NCI-H1417 (cell line): ENCODE measurements at regions not wholly inside any gene's neighbourhood (a gene's known extent, or its start where the extent isn't known, plus 50 kb on each side); places are given as distances from the start of the nearest gene placed in this dataset.
"Not testable (repeated sequence)": the region's sequence is repeated elsewhere in the genome, so short reads cannot be mapped to it uniquely, and the experiment has no call there.

Experiments used
- DNase-seq, 3 experiments: peaks; one replicate each; lab custom pipeline; 2025; lab: John Stamatoyannopoulos, UW

DNA sequence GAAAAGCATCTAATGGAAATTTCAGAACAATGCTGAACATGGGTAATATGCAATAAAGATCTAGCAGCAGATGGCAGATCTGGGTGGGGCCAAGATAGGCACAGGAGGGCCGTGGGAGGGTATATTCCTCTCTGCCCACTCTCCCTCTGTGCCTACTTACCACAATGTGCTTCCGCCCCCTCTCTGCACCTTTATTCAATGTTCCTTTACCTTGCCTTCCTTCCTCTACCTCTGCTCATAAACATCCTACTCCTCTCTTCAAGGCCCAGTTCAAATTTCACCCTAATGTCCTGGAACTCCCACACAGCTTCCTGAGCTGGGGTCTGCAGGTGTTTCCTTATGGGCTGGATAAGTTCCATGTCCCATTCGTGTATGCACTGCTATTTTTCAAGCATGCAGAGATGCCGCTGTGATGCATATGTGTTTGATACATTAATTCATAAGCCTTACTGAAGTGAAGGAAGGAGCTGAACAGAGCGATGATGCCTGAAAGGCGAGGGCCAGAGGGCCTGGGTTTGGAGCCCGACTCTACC is 65.6 kb upstream of the EDEM3 start:
- no peak for DNase-seq

DNA sequence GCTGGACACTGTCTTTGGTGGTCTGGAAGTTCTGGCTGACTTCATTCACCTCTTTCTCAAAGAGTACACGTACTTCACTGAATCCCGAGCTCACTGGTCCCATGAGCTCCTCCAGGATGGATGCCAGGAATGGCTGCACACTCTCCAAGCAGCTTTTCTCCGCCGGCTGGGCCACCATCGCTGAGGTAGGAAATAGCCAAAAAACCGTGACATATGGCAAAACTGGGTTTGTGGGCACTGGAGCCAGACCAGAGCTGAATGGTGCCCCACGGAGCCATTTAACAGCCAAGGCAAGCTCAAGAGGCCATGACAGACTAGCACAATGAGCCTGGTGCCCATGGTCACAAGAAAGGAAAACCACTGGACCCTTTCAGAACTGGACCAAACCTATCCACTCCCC is 64.0 kb upstream of the EDEM3 start:
- no peak for DNase-seq

DNA sequence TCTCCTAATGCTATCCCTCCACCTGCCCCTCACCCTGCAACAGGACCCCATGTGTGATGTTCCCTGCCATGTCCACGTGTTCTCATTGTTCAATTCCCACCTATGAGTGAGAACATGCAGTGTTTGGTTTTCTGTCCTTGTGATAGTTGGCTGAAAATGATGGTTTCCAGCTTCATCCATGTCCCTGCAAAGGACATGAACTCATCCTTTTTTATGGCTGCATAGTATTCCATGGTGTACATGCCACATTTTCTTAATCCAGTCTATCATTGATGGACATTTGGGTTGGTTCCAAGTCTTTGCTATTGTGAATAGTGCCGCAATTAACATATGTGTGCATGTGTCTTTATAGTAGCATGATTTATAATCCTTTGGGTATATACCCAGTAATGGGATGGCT is 62.3 kb upstream of the EDEM3 start:
- not testable (repeated sequence) for DNase-seq

DNA sequence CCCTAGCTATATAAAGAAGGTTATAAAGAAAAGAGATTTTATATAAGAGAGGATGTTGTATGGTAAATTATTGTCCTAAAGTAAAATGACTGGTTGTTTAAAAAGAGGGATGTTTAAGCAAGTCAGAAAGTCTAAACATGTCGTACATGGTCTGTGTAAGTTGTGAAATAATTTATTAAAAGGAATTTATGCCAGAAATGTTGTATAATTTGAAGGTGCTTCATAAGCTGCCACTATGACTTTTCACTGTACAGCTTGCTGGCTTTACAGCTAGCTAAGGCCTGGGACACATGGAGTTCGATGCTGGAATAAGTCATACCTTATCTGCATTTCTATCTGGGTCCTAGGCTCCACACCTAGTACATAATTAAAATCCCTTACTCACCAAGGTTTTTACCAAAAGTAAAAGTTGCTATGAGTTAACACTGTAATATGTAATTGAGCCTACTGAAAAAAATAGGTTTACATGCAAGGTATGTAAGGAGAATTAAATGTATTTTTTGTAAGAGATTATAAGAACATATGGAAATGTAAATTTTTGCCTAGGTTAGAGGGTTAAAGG is 59.0 kb upstream of the EDEM3 start:
- DNase-seq = peak in 1 of 3 experiments; percentile 26

DNA sequence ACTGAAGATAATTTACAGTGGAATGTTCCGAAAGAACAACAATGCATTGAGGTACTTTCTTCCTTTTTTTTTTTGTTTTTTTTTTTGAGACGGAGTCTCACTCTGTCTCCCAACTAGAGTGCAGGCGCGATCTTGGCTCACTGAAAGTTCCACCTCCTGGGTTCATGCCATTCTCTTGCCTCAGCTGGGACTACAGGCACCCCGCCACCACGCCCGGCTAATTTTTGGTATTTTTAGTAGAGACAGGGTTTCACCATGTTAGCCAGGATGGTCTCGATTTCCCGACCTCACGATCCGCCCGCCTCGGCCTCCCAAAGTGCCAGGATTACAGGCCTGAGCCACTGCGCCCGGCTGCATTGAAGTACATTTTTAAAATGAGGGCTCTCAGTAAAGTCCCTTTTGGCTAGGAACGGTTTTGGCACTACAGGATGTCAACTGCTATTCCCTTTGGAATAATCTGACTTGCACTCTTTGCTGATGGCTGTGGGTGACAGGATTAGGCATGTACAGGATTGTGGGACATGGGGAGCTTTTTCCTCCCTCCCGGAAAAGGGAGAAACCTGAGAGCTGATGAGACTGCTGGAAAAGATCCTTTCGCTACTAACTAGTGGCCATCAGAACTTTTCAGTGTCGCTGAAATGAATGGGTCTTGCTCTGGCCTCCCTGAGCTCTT is 56.9 kb upstream of the EDEM3 start:
- no peak for DNase-seq

DNA sequence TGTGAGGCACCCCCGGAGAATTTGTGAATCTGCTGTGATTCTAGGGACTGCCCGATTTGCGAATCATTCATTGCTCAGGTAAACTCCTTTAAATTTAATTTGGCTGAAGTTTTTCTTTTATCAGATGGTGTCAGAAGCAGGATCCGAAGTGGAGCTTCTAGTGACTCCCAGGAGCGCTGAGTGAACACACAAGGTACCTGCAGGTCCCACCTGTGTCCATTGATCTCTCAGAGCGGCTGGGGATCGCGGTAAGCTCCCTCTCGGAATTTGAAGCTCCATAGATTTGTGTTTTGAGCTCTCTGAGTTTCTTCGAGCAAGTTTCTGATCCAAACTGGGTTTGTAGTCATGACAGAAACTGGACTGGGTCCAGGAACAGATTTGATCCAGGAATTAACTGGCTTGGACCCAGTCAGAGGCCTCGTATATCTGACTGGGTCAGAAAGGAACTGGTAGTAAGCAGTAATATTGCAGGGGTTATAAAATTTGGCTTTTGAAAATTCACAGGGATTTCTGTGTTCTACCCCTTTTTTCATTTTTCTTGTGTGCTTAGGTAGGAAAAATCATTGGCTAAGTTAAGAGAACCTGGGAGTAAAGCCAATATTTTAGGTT is 56.2 kb upstream of the EDEM3 start:
- no peak for DNase-seq

DNA sequence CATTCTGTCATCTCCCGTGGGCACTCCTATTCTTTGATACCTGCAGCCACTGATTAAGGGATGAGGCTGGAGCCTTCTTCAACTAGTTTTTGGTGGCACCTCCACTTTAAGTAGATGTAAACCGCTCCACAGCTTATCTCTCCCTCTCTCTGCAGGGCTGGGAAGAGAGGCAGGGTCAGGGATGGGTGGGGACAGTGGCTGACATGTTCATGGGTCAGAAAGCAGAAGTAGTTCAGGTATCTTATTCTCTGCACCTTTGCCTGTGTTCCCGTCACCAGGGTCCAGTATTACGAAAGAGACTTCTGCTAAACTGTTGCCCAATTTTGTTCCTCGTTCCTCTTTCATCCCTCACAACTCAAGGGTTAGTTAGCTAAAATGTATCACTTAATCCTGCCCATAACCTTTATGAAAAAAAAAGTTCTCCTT is 51.7 kb upstream of the EDEM3 start:
- no peak for DNase-seq

DNA sequence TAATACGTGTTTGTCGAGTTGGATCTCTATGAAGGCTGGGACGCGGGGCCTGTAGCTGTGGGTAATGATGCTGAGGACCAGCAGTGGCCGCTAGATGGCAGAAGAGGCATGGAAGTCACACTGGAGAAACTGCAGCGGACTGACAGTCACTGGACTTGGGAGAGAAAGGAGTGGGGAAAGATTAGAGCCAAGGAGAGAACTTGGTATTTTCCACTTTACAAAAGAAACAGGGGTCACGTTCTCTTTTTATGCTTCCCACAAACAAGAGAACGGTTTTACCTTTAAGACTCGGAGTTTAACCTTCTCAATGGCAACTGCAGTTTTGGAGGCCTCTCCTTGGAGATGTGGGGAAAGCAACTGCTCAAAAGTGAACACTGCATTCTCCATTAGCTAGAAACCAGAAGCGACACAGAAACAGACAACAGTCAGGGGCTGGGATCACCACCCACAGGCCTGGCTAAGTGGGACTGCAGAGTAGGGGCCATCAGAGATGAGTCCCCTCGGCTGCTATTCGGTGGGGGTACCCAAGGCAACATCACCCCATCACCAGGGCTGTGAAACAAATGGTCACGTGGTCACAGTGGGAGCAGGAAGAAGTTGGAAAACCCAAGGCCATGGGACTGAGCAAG is 51.1 kb upstream of the EDEM3 start:
- DNase-seq = peak; percentile 72 to 96 (median 93)
